ENCODE measurements at regions not wholly inside any gene's neighbourhood (a gene's known extent, or its start where the extent isn't known, plus 50 kb on each side); places are given as distances from the start of the nearest gene placed in this dataset.
"Not testable (repeated sequence)": the region's sequence is repeated elsewhere in the genome, so short reads cannot be mapped to it uniquely, and the experiment has no call there.

- H3K9me2 ChIP-seq (replicated peaks; ENCODE audit: control insufficient read depth, low read length) = no peaks in the 10 kb centered on the region
- H3K36me3 ChIP-seq (ENCODE audit: control insufficient read depth, low read length) = no peaks in the 10 kb centered on the region
- no peaks in the 10 kb centered on the region for H3K27me3 ChIP-seq (ENCODE audit: control insufficient read depth, low read length)
- H3K9me3 ChIP-seq (ENCODE audit: control insufficient read depth, insufficient read depth, low read length) = no peaks in the 10 kb centered on the region
- no peaks in the 10 kb centered on the region for H3K4me1 ChIP-seq (ENCODE audit: control insufficient read depth, low read length)
- H3K4me3 ChIP-seq (ENCODE audit: low read length) = no peak overlapping the region
- H3K4me2 ChIP-seq (ENCODE audit: low read length) = no peak overlapping the region
- TF ChIP-seq, protein P1, sequence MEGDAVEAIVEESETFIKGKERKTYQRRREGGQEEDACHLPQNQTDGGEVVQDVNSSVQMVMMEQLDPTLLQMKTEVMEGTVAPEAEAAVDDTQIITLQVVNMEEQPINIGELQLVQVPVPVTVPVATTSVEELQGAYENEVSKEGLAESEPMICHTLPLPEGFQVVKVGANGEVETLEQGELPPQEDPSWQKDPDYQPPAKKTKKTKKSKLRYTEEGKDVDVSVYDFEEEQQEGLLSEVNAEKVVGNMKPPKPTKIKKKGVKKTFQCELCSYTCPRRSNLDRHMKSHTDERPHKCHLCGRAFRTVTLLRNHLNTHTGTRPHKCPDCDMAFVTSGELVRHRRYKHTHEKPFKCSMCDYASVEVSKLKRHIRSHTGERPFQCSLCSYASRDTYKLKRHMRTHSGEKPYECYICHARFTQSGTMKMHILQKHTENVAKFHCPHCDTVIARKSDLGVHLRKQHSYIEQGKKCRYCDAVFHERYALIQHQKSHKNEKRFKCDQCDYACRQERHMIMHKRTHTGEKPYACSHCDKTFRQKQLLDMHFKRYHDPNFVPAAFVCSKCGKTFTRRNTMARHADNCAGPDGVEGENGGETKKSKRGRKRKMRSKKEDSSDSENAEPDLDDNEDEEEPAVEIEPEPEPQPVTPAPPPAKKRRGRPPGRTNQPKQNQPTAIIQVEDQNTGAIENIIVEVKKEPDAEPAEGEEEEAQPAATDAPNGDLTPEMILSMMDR (IDR thresholded peaks at IDR 0.05; ENCODE audit: low read depth, low read length, poor library complexity, severe bottlenecking) = no peak
- no peak for TF ChIP-seq EZH2phosphoT487 (IDR thresholded peaks at IDR 0.05; ENCODE audit: borderline replicate concordance, low read length)
- no peaks in the 10 kb centered on the region for H4K20me1 ChIP-seq (ENCODE audit: control insufficient read depth, insufficient read depth, low read depth, low read length)
- H3F3A ChIP-seq (ENCODE audit: control insufficient read depth, insufficient read depth) = no peaks in the 10 kb centered on the region
- no peak overlapping the region for H3K27ac ChIP-seq (ENCODE audit: low read depth, low read length)
- H3K79me2 ChIP-seq (ENCODE audit: control insufficient read depth, low read length) = no peaks in the 10 kb centered on the region
Observed at GRCh38 chr12:32975122-32975521, 78.5 kb upstream of the PKP2 start.

GRCh38 chr12:32970465-32971110 is 74.0 kb upstream of the PKP2 start:
- Histone ChIP-seq H3K4me1 (ENCODE audit: control insufficient read depth, low read length) (no peaks in the 10 kb centered on the region), H3F3A (ENCODE audit: control insufficient read depth, insufficient read depth) (no peaks in the 10 kb centered on the region), H4K20me1 (ENCODE audit: control insufficient read depth, insufficient read depth, low read depth, low read length) (no peaks in the 10 kb centered on the region), H3K27me3 (ENCODE audit: control insufficient read depth, low read length) (no peaks in the 10 kb centered on the region), H3K9me2 (replicated peaks; ENCODE audit: control insufficient read depth, low read length) (no peaks in the 10 kb centered on the region), H3K4me3 (ENCODE audit: low read length) (no peak overlapping the region), H3K9me3 (ENCODE audit: control insufficient read depth, insufficient read depth, low read length) (no peaks in the 10 kb centered on the region), H3K27ac (ENCODE audit: low read depth, low read length) (no peak overlapping the region), H3K36me3 (ENCODE audit: control insufficient read depth, low read length) (no peaks in the 10 kb centered on the region), H3K4me2 (ENCODE audit: low read length) (no peak overlapping the region), H3K79me2 (ENCODE audit: control insufficient read depth, low read length) (no peaks in the 10 kb centered on the region)
- TF ChIP-seq, protein P1 (IDR thresholded peaks at IDR 0.05; ENCODE audit: low read depth, low read length, poor library complexity, severe bottlenecking) = no peak
- no peak for TF ChIP-seq EZH2phosphoT487 (IDR thresholded peaks at IDR 0.05; ENCODE audit: borderline replicate concordance, low read length)

GRCh38 chr12:32964981-32965585 is 68.5 kb upstream of the PKP2 start:
- Histone ChIP-seq H3K9me2 (replicated peaks; ENCODE audit: control insufficient read depth, low read length) (no peaks in the 10 kb centered on the region), H3K4me2 (ENCODE audit: low read length) (no peak overlapping the region), H3F3A (ENCODE audit: control insufficient read depth, insufficient read depth) (no peaks in the 10 kb centered on the region), H3K27me3 (ENCODE audit: control insufficient read depth, low read length) (no peaks in the 10 kb centered on the region), H3K9me3 (ENCODE audit: control insufficient read depth, insufficient read depth, low read length) (no peaks in the 10 kb centered on the region), H3K36me3 (ENCODE audit: control insufficient read depth, low read length) (no peaks in the 10 kb centered on the region), H4K20me1 (ENCODE audit: control insufficient read depth, insufficient read depth, low read depth, low read length) (no peaks in the 10 kb centered on the region), H3K27ac (ENCODE audit: low read depth, low read length) (no peak overlapping the region), H3K4me1 (ENCODE audit: control insufficient read depth, low read length) (no peaks in the 10 kb centered on the region), H3K4me3 (ENCODE audit: low read length) (no peak overlapping the region), H3K79me2 (ENCODE audit: control insufficient read depth, low read length) (no peaks in the 10 kb centered on the region)
- TF ChIP-seq, protein P1 (IDR thresholded peaks at IDR 0.05; ENCODE audit: low read depth, low read length, poor library complexity, severe bottlenecking) = no peak
- no peak for TF ChIP-seq EZH2phosphoT487 (IDR thresholded peaks at IDR 0.05; ENCODE audit: borderline replicate concordance, low read length)

- not testable (repeated sequence) for H3K36me3 ChIP-seq (ENCODE audit: control insufficient read depth, low read length); H3K27me3 ChIP-seq (ENCODE audit: control insufficient read depth, low read length); H3F3A ChIP-seq (ENCODE audit: control insufficient read depth, insufficient read depth); H3K9me3 ChIP-seq (ENCODE audit: control insufficient read depth, insufficient read depth, low read length); H4K20me1 ChIP-seq (ENCODE audit: control insufficient read depth, insufficient read depth, low read depth, low read length); H3K79me2 ChIP-seq (ENCODE audit: control insufficient read depth, low read length); H3K4me3 ChIP-seq (ENCODE audit: low read length); H3K9me2 ChIP-seq (replicated peaks; ENCODE audit: control insufficient read depth, low read length); H3K27ac ChIP-seq (ENCODE audit: low read depth, low read length); H3K4me1 ChIP-seq (ENCODE audit: control insufficient read depth, low read length); H3K4me2 ChIP-seq (ENCODE audit: low read length)
Observed at GRCh38 chr12:32956418-32956817, 59.8 kb upstream of the PKP2 start.
